HepG2 (cell line): ENCODE measurements at regions not wholly inside any gene's neighbourhood (a gene's known extent, or its start where the extent isn't known, plus 50 kb on each side); places are given as distances from the start of the nearest gene placed in this dataset.

Experiments
- ATAC-seq: fragments of 200-7000 bp; cut with Tn5 transposase; 3 replicates; pipeline ENCODE4 v1.9.1; 2020; ENCODE audit warnings: mild to moderate bottlenecking, moderate library complexity
- BruUV-seq: library from RNA; stranded (reverse); fragments of 400-500 nt; replicated peaks from 2 replicates; lab custom pipeline; 2021; lab: Mats Ljungman, UMichigan
- CTCF ChIA-PET: fragments of 300-600 bp; formaldehyde crosslinking; extraction: SDS; loops from one replicate; lab custom pipeline; 2021; ENCODE audit warnings: low total read pairs, inconsistent platforms, low intra/inter-chr PET ratio; lab: Yijun Ruan, JAX
- POLR2A ChIA-PET: fragments of 350-600 bp; sonication (Branson Sonifier 250); formaldehyde crosslinking; loops from one replicate; lab custom pipeline; 2020; ENCODE audit warnings: antibody characterized with exemption, inconsistent platforms; lab: Yijun Ruan, JAX
- DNase-seq: peaks from one replicate; pipeline ENCODE4 v3.0.0-alpha.2; 2015; ENCODE audit warnings: low spot score
- FAIRE-seq: peaks from 3 replicates; lab custom pipeline; 2011; peaks lifted over from hg19 to GRCh38; lab: Jason Lieb, UNC
- H2AFZ ChIP-seq: one replicate; pipeline ENCODE4 v1.6.1; 2011; ENCODE audit warnings: low read length, inconsistent platforms
- H3K27ac ChIP-seq: fragments of 300-600 bp; 3 replicates; pipeline ENCODE4 v1.8.0; 2011; ENCODE audit warnings: mixed run types, mild to moderate bottlenecking, mixed read lengths, low read length, inconsistent platforms; ENCODE audit not compliant: insufficient read depth; ENCODE audit errors: extremely low read length
- H3K27me3 ChIP-seq, 2 experiments: fragments of 200-600 bp in 1 of 2; 2 replicates in 1 of 2; 3 replicates in 1 of 2; pipeline versions ENCODE4 v1.6.0 to v1.8.0; 2011; ENCODE audit warnings: low read length in 2 of 2, mild to moderate bottlenecking in 2 of 2, moderate library complexity in 2 of 2, inconsistent platforms in 1 of 2; ENCODE audit not compliant: insufficient read depth in 2 of 2, control insufficient read depth in 1 of 2
- H3K36me3 ChIP-seq, 2 experiments: fragments of 200-600 bp in 1 of 2; replicated peaks in 1 of 2; 2 replicates in 1 of 2; 3 replicates in 1 of 2; pipeline versions ENCODE4 v1.5.1 to v1.8.0; 2011; ENCODE audit warnings: low read length in 2 of 2, inconsistent platforms in 1 of 2; ENCODE audit not compliant: insufficient read depth in 2 of 2, control insufficient read depth in 1 of 2
- H3K4me1 ChIP-seq: 2 replicates; pipeline ENCODE4 v1.5.1; 2012; ENCODE audit warnings: low read length, inconsistent platforms; ENCODE audit not compliant: insufficient read depth
- H3K4me2 ChIP-seq: 2 replicates; pipeline ENCODE4 v1.6.0; 2011; ENCODE audit warnings: low read depth, low read length, inconsistent platforms
- H3K4me3 ChIP-seq, 3 experiments: fragments of 200-600 bp in 1 of 3; sonication (generic), shearing (Covaris generic) in 1 of 3; replicated peaks in 1 of 3; 2 replicates each; pipeline ENCODE4 v1.5.1; 2011 to 2016; ENCODE audit warnings: low read length in 3 of 3, inconsistent platforms in 2 of 3, low read depth in 2 of 3, mild to moderate bottlenecking in 2 of 3, control low read depth in 1 of 3, mixed read lengths in 1 of 3; ENCODE audit not compliant: insufficient read depth in 1 of 3
- H3K79me2 ChIP-seq: one replicate; pipeline ENCODE4 v1.6.1; 2011; ENCODE audit warnings: low read length, inconsistent platforms; ENCODE audit not compliant: insufficient read depth
- H3K9ac ChIP-seq: 2 replicates; pipeline ENCODE4 v1.6.0; 2011; ENCODE audit warnings: mild to moderate bottlenecking, low read depth, low read length, inconsistent platforms; ENCODE audit not compliant: insufficient read depth
- H3K9me3 ChIP-seq: 2 replicates; pipeline ENCODE4 v1.5.1; 2012; ENCODE audit warnings: mild to moderate bottlenecking, low read length
- H4K20me1 ChIP-seq: 2 replicates; pipeline ENCODE4 v1.6.0; 2011; ENCODE audit warnings: inconsistent platforms, mild to moderate bottlenecking, low read length, moderate library complexity; ENCODE audit not compliant: insufficient read depth
- HES4 ChIP-seq: sonication (generic); formaldehyde crosslinking; IDR thresholded peaks from 2 replicates; pipeline ENCODE4 v1.9.0; 2021; ENCODE audit warnings: mild to moderate bottlenecking, missing genetic modification reagents, borderline replicate concordance
- MAFK ChIP-seq, 2 experiments: IDR thresholded peaks in 1 of 2; conservative IDR thresholded peaks in 1 of 2; 2 replicates each; pipeline ENCODE4 v1.6.1; 2011; ENCODE audit warnings: improper control_type of control experiment in 2 of 2, low read length in 2 of 2
- NFKBIZ ChIP-seq: IDR thresholded peaks from 2 replicates; pipeline ENCODE4 v1.6.1; 2018; ENCODE audit warnings: missing genetic modification reagents, missing compliant biosample characterization
- NR2F6 ChIP-seq, 2 experiments: IDR thresholded peaks; 2 replicates each; pipeline ENCODE4 v1.6.1; 2016; ENCODE audit warnings: antibody characterized with exemption in 1 of 2, mild to moderate bottlenecking in 1 of 2
- PRDM4 ChIP-seq: sonication (generic); formaldehyde crosslinking; IDR thresholded peaks from 2 replicates; pipeline ENCODE4 v1.9.0; 2021; ENCODE audit warnings: missing genetic modification reagents, borderline replicate concordance
- SSRP1 ChIP-seq: IDR thresholded peaks from 2 replicates; pipeline ENCODE4 v1.6.1; 2016; ENCODE audit warnings: control low read depth
- ZKSCAN1 ChIP-seq: fragments of 150-350 bp; IDR thresholded peaks from 2 replicates; pipeline ENCODE4 v1.6.1; 2014; ENCODE audit warnings: low read length
- ZNF678 ChIP-seq: sonication (generic); formaldehyde crosslinking; IDR thresholded peaks from 2 replicates; pipeline ENCODE4 v1.4.0; 2020; ENCODE audit warnings: mild to moderate bottlenecking, missing genetic modification reagents
- WGBS: methylation state at CpG from one replicate; pipeline ENCODE4 v1.1.6; 2017; ENCODE audit warnings: low lambda C conversion rate; 5-methylcytosine and 5-hydroxymethylcytosine counted together
- in situ Hi-C: cut with HindIII; loops from 2 replicates; pipeline ENCODE4 v1.10.0; 2017; ENCODE audit warnings: low pct_unique_long_range_greater_than_20kb; ENCODE audit not compliant: extremely low pct_ligation_motif_present
- intact Hi-C: fragments of 100-400 bp; cut with micrococcal nuclease; formaldehyde crosslinking; loops from one replicate; pipeline ENCODE4 v1.10.0; 2022; ENCODE audit not compliant: unreplicated experiment

- Histone ChIP-seq H3K27me3 (no peaks in the 10 kb centered on the region), H4K20me1 (no peaks in the 10 kb centered on the region), H3K4me3 (no peak overlapping the region), H3K9ac (no peak overlapping the region), H3K4me2 (no peak overlapping the region), H3K27ac (no peak overlapping the region), H2AFZ (no peak overlapping the region), H3K79me2 (no peaks in the 10 kb centered on the region), H3K36me3 (no peaks in the 10 kb centered on the region), H3K9me3 (no peaks in the 10 kb centered on the region), H3K4me1 (no peaks in the 10 kb centered on the region)
- DNase-seq, result no peak
- intact Hi-C loops (no loop called here), in situ Hi-C loops (no loop called here)
- ChIA-PET CTCF (no interaction called here), POLR2A (no interaction called here)
- FAIRE-seq, result no peak
- no TSS peak for BruUV-seq
- ATAC-seq, result no peak
- TF ChIP-seq SSRP1 (CRISPR knock-in tag) (no peak), MAFK (conservative IDR thresholded peaks at IDR 0.05 in 1 of 2, IDR thresholded peaks at IDR 0.05 in 1 of 2; ENCODE audit: low read length in 2 of 2) (0 out of 4 replicates have a peak, but pooled peaks of 1 of the 2 experiments have one; percentile 4)
- 4% methylated on average over 3 of the region's 3 CpGs for WGBS
Measured at GRCh38 chr7:84248267-84248666, 53.7 kb upstream of the SEMA3A start.

DNA sequence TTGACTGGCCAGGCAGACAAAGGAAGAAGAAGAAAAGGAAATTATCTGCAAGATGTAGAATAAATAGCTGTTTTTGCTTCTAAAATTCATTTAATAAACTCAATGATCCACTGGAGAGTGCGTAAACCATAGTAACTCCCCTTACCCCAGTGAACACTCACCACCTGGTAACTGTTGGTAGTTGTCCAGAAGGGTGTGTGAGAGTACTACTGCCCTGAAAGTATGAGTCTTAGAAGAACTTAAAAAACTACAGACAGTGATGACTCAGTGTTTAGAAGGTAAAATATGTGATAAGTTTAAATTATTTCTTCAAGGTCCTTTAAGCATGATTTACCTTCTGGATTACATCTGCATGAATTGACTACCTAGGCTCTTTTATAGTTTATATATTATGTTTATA, 53.0 kb upstream of the SEMA3A start:
- CTCF ChIA-PET, result no interaction called here

More for the DNA sequence above, 53.0 kb upstream of the SEMA3A start:
- no peaks in the 10 kb centered on the region for H3K27me3 ChIP-seq
- 0% methylated on average over 1 of the region's 1 CpG for WGBS
- FAIRE-seq, result no peak
- no peak overlapping the region for H3K27ac ChIP-seq
- no peaks in the 10 kb centered on the region for H4K20me1 ChIP-seq
- H3K4me2 ChIP-seq, result no peak overlapping the region
- TF ChIP-seq ZKSCAN1, result no peak
- no peak for TF ChIP-seq ZNF678
- no peak for TF ChIP-seq NR2F6 (IDR thresholded peaks at IDR 0.05)
- no peak for TF ChIP-seq NR2F6 (CRISPR knock-in tag; IDR thresholded peaks at IDR 0.05)
- no peak for TF ChIP-seq NFKBIZ (CRISPR knock-in tag)
- TF ChIP-seq PRDM4, result no peak
- no peak for TF ChIP-seq HES4
- intact Hi-C loops, result no loop called here
- H2AFZ ChIP-seq, result no peak overlapping the region
- no peaks in the 10 kb centered on the region for H3K4me1 ChIP-seq
- no peak overlapping the region for H3K4me3 ChIP-seq
- ATAC-seq, result no peak
- H3K9me3 ChIP-seq, result no peaks in the 10 kb centered on the region
- POLR2A ChIA-PET, result no interaction called here
- H3K36me3 ChIP-seq, result no peaks in the 10 kb centered on the region
- no TSS peak for BruUV-seq
- DNase-seq, result no peak
- H3K9ac ChIP-seq, result no peak overlapping the region
- in situ Hi-C loops, result no loop called here
- no peaks in the 10 kb centered on the region for H3K79me2 ChIP-seq
